B cell (primary cell): ENCODE measurements at regions not wholly inside any gene's neighbourhood (a gene's known extent, or its start where the extent isn't known, plus 50 kb on each side); places are given as distances from the start of the nearest gene placed in this dataset.

Experiments
- ATAC-seq: fragments of 200-7000 bp; cut with Tn5 transposase; one replicate; pipeline ENCODE4 v1.10.0; 2021; ENCODE audit warnings: low read depth, mild to moderate bottlenecking, moderate number of reproducible peaks, moderate library complexity
- CTCF ChIA-PET: fragments of 350-600 bp; sonication (Branson Sonifier 250); formaldehyde crosslinking; loops from one replicate; lab custom pipeline; 2021; ENCODE audit warnings: antibody characterized with exemption, inconsistent platforms; lab: Charles Lee
- POLR2A ChIA-PET: fragments of 350-600 bp; sonication (Branson Sonifier 250); formaldehyde crosslinking; loops from one replicate; lab custom pipeline; 2021; ENCODE audit warnings: antibody characterized with exemption; lab: Charles Lee
- DNase-seq: peaks from one replicate; pipeline ENCODE4 v3.0.0; 2013
- H2AFZ ChIP-seq: 2 replicates; pipeline ENCODE4 v1.6.1; 2012; ENCODE audit warnings: mild to moderate bottlenecking, low read depth, low read length; ENCODE audit not compliant: insufficient read depth, poor library complexity, severe bottlenecking
- H3K27ac ChIP-seq, 2 donors: 1 replicate in 1 of 2; 2 replicates in 1 of 2; pipeline ENCODE4 v1.5.1; 2012 to 2013; ENCODE audit warnings: low read length in 2 of 2, mild to moderate bottlenecking in 2 of 2, moderate library complexity in 1 of 2
- H3K27me3 ChIP-seq, 4 experiments: fragments of 200-600 bp in 1 of 4; sonication (generic) in 1 of 4; replicated peaks in 1 of 4; 1 replicate in 2 of 4; 2 replicates in 2 of 4; pipeline versions ENCODE4 v1.6.1 to v1.7.0; 2013 to 2016; ENCODE audit warnings: low read length in 3 of 4, mild to moderate bottlenecking in 2 of 4, mixed read lengths in 1 of 4, moderate library complexity in 1 of 4; ENCODE audit not compliant: insufficient read depth in 4 of 4, control insufficient read depth in 3 of 4; ENCODE audit errors: control extremely low read depth in 1 of 4
- H3K36me3 ChIP-seq, 2 experiments: replicated peaks in 1 of 2; 1 replicate in 1 of 2; 2 replicates in 1 of 2; pipeline versions ENCODE4 v1.6.1 to v1.7.1; 2013; ENCODE audit warnings: low read length in 1 of 2; ENCODE audit not compliant: insufficient read depth in 2 of 2, control insufficient read depth in 1 of 2; ENCODE audit errors: control extremely low read depth in 1 of 2, extremely low read depth in 1 of 2
- H3K4me1 ChIP-seq, 2 donors: fragments of 200-600 bp in 1 of 2; sonication (generic) in 1 of 2; 1 replicate in 1 of 2; 2 replicates in 1 of 2; pipeline versions ENCODE4 v1.5.1 to v1.6.1; 2013 to 2017; ENCODE audit warnings: low read length in 2 of 2; ENCODE audit not compliant: control insufficient read depth in 2 of 2, insufficient read depth in 2 of 2
- H3K4me2 ChIP-seq: replicated peaks from 2 replicates; pipeline ENCODE3; 2012; ENCODE audit warnings: mild to moderate bottlenecking, low read depth, low read length; ENCODE audit not compliant: poor library complexity, severe bottlenecking
- H3K4me3 ChIP-seq, 5 experiments: fragments of 200-600 bp in 1 of 5; sonication (generic) in 1 of 5; 1 replicate in 3 of 5; 2 replicates in 2 of 5; pipeline versions ENCODE4 v1.5.1 to v1.7.0; 2011 to 2016; ENCODE audit warnings: low read length in 4 of 5, mild to moderate bottlenecking in 4 of 5, low read depth in 2 of 5, control low read depth in 1 of 5, moderate library complexity in 1 of 5; ENCODE audit not compliant: insufficient read depth in 1 of 5; ENCODE audit errors: control extremely low read depth in 1 of 5, extremely low read depth in 1 of 5
- H3K79me2 ChIP-seq: fragments of 200-600 bp; sonication (generic); one replicate; pipeline ENCODE4 v1.6.0; 2016; ENCODE audit warnings: low read length; ENCODE audit not compliant: control insufficient read depth, insufficient read depth
- H3K9ac ChIP-seq: fragments of 200-600 bp; sonication (generic); 2 replicates; pipeline ENCODE4 v1.6.1; 2017; ENCODE audit warnings: mild to moderate bottlenecking, low read length, moderate library complexity
- H3K9me3 ChIP-seq, 3 donors: one replicate each; pipeline versions ENCODE4 v1.6.1 to v1.7.1; 2013; ENCODE audit warnings: low read length in 2 of 3; ENCODE audit not compliant: control insufficient read depth in 2 of 3, insufficient read depth in 1 of 3; ENCODE audit errors: control extremely low read depth in 1 of 3
- H4K20me1 ChIP-seq: 2 replicates; pipeline ENCODE4 v1.6.0; 2012; ENCODE audit warnings: mild to moderate bottlenecking, low read length; ENCODE audit not compliant: insufficient read depth, control insufficient read depth, poor library complexity, severe bottlenecking
- H3K27ac Mint-ChIP-seq: one replicate; pipeline ENCODE4 v1.8.0; 2021; ENCODE audit warnings: mixed read lengths
- H3K27me3 Mint-ChIP-seq: one replicate; pipeline ENCODE4 v1.8.0; 2021; ENCODE audit warnings: mixed read lengths
- H3K4me1 Mint-ChIP-seq: one replicate; pipeline ENCODE4 v1.8.0; 2021; ENCODE audit warnings: mixed read lengths
- H3K4me3 Mint-ChIP-seq: one replicate; pipeline ENCODE4 v1.8.0; 2021; ENCODE audit warnings: mixed read lengths
- H3K9me3 Mint-ChIP-seq: one replicate; pipeline ENCODE4 v1.8.0; 2022; ENCODE audit warnings: mixed read lengths; ENCODE audit not compliant: insufficient read depth
- CTCF ChIP-seq: fragments of 200-600 bp; IDR thresholded peaks from one replicate; pipeline ENCODE4 v1.8.0; 2022; ENCODE audit warnings: antibody characterized with exemption, mild to moderate bottlenecking
- EZH2 ChIP-seq: IDR thresholded peaks from 2 replicates; pipeline ENCODE4 v1.6.1; 2012; ENCODE audit warnings: borderline replicate concordance, low read depth, mild to moderate bottlenecking, moderate library complexity, low read length; ENCODE audit not compliant: insufficient read depth, poor library complexity, severe bottlenecking
- WGBS: methylation state at CpG from one replicate; pipeline ENCODE4 v1.1.5; 2013; ENCODE audit warnings: missing lambda C conversion rate; ENCODE audit not compliant: insufficient coverage; 5-methylcytosine and 5-hydroxymethylcytosine counted together
- intact Hi-C: fragments of 100-400 bp; cut with micrococcal nuclease; formaldehyde crosslinking; loops from one replicate; pipeline ENCODE4 v1.10.0; 2022

- H3K36me3 ChIP-seq: no peaks in the 10 kb centered on the region
- H3K4me3 Mint-ChIP-seq: no peak overlapping the region
- TF ChIP-seq EZH2 (no peak), CTCF (no peak)
- no peaks in the 10 kb centered on the region for H3K9me3 ChIP-seq
- ATAC-seq (no peak), DNase-seq (no peak)
- H3K27ac Mint-ChIP-seq: no peak overlapping the region
- no peak overlapping the region for H3K4me3 ChIP-seq
- H3K4me1 ChIP-seq: no peaks in the 10 kb centered on the region
- no peak overlapping the region for H2AFZ ChIP-seq
- no peaks in the 10 kb centered on the region for H3K27me3 Mint-ChIP-seq
- WGBS: 0% methylated on average over 1 of the region's 3 CpGs
- peaks cover 3% of the 10 kb centered on the region for H3K9me3 Mint-ChIP-seq
- no peaks in the 10 kb centered on the region for H3K79me2 ChIP-seq
- no peak overlapping the region for H3K27ac ChIP-seq
- intact Hi-C loops: no loop called here
- ChIA-PET POLR2A (no interaction called here), CTCF (no interaction called here)
- H3K27me3 ChIP-seq: no peaks in the 10 kb centered on the region
- H4K20me1 ChIP-seq: no peaks in the 10 kb centered on the region
- H3K9ac ChIP-seq: no peak overlapping the region
- no peaks in the 10 kb centered on the region for H3K4me1 Mint-ChIP-seq
- H3K4me2 ChIP-seq: no peak overlapping the region
These were observed 295.4 kb upstream of the PIK3C3 start for GRCh38 chr18:41659438-41660130.

- Histone ChIP-seq H3K27ac (no peak overlapping the region), H2AFZ (no peak overlapping the region), H3K4me3 (no peak overlapping the region), H3K36me3 (no peaks in the 10 kb centered on the region), H3K9me3 (no peaks in the 10 kb centered on the region), H3K9ac (no peak overlapping the region), H3K4me1 (no peaks in the 10 kb centered on the region), H3K27me3 (no peaks in the 10 kb centered on the region), H3K79me2 (no peaks in the 10 kb centered on the region), H4K20me1 (no peaks in the 10 kb centered on the region), H3K4me2 (no peak overlapping the region)
- intact Hi-C loops: no loop called here
- no peak for ATAC-seq
- CTCF ChIA-PET: no interaction called here
- POLR2A ChIA-PET: no interaction called here
- Mint-ChIP-seq H3K27me3 (no peaks in the 10 kb centered on the region), H3K9me3 (no peaks in the 10 kb centered on the region), H3K4me1 (no peaks in the 10 kb centered on the region), H3K27ac (no peak overlapping the region), H3K4me3 (no peak overlapping the region)
- TF ChIP-seq CTCF: no peak
- no peak for TF ChIP-seq EZH2
- DNase-seq: no peak
- WGBS: no CpG with 5 or more reads among the region's 4 CpGs
These were observed 297.8 kb upstream of the PIK3C3 start for GRCh38 chr18:41657189-41657588.
